ENCODE measurements at regions not wholly inside any gene's neighbourhood (a gene's known extent, or its start where the extent isn't known, plus 50 kb on each side); places are given as distances from the start of the nearest gene placed in this dataset.

DNA sequence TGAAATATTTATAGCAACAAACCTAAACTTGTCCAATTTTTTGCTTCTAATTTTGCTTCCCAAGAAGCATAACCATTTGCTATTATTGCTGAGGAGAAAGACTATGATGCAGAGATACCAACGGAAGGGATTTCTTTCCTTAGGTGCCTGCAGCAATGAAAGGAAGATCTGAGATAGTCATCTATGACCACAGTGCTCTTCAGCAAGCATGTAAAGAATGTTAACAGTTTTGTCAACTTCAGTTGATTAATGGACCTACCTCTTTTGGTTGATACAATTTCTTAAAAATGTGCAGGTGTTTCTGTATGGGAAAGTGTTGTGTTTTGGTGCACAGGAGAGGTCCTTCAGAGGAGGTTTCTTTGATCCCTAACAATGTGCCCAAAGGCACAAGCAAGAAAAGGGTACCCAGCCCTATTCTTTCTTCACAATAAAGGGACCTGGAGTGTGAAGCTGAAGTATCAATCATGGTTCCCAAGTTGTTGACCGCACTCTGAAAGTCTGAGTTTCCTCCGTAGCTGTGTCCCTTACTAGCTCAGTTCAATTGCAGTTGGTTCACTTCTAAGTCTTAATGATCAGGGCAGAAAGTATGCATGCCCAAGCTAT, 307.7 kb upstream of the KCNH8 start:
- no peak overlapping the region for H2AFZ ChIP-seq (ENCODE audit: low read depth, low read length)
- no peak overlapping the region for H3K4me3 ChIP-seq (ENCODE audit: low read depth in 1 of 2, low read length in 2 of 2)
- no peaks in the 10 kb centered on the region for H3K27me3 ChIP-seq (ENCODE audit: insufficient read depth, low read length, poor library complexity)
- H3K4me2 ChIP-seq (ENCODE audit: insufficient read depth, low read length) = no peak overlapping the region
- ATAC-seq (ENCODE audit: insufficient read depth, low read depth) (no peak), DNase-seq (no peak)
- no peaks in the 10 kb centered on the region for H3K9me3 ChIP-seq (ENCODE audit: insufficient read depth, low read length, severe bottlenecking)
- TF ChIP-seq CTCF (IDR thresholded peaks at IDR 0.05; ENCODE audit: borderline replicate concordance, extremely low read depth, low read length, poor library complexity, severe bottlenecking) (no peak), EZH2 (IDR thresholded peaks at IDR 0.05; ENCODE audit: borderline replicate concordance, low read depth, low read length, severe bottlenecking) (no peak)
- H3K79me2 ChIP-seq (ENCODE audit: insufficient read depth, low read length) = no peaks in the 10 kb centered on the region
- no peaks in the 10 kb centered on the region for H3K36me3 ChIP-seq (ENCODE audit: insufficient read depth, low read length)
- H4K20me1 ChIP-seq (ENCODE audit: insufficient read depth, low read length) = no peaks in the 10 kb centered on the region
- H3K4me1 ChIP-seq (ENCODE audit: insufficient read depth, low read length) = peaks cover 20% of the 10 kb centered on the region
- no peak overlapping the region for H3K27ac ChIP-seq (ENCODE audit: low read length)
- H3K9ac ChIP-seq (ENCODE audit: low read depth, low read length) = no peak overlapping the region

DNA sequence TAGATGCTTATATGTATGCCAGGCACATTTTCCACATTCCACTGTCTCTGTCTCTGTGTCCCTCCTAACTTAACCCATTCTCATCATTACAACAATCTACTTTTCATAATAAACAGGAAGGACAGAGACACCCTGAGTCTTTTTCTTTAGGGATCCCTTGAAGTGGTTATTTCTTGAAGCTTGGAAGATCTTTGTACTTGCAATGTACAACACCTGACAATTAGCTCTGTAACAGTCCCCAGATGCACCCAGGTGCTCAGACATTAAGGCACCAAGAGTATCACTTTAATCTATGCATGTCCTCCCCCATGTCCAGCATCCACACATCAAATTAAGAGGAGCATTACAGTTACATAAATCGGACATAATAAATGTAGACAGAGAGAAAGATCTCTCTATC, 309.6 kb upstream of the KCNH8 start:
- H3K27ac ChIP-seq (ENCODE audit: low read length) = no peak overlapping the region
- no peak overlapping the region for H2AFZ ChIP-seq (ENCODE audit: low read depth, low read length)
- DNase-seq = peak; percentile 10
- no peaks in the 10 kb centered on the region for H4K20me1 ChIP-seq (ENCODE audit: insufficient read depth, low read length)
- ATAC-seq (ENCODE audit: insufficient read depth, low read depth) = peak; percentile 69
- no peaks in the 10 kb centered on the region for H3K36me3 ChIP-seq (ENCODE audit: insufficient read depth, low read length)
- H3K4me1 ChIP-seq (ENCODE audit: insufficient read depth, low read length) = peaks cover 13% of the 10 kb centered on the region
- H3K9ac ChIP-seq (ENCODE audit: low read depth, low read length) = no peak overlapping the region
- no peak overlapping the region for H3K4me2 ChIP-seq (ENCODE audit: insufficient read depth, low read length)
- H3K4me3 ChIP-seq (ENCODE audit: low read depth in 1 of 2, low read length in 2 of 2) = no peak overlapping the region
- H3K27me3 ChIP-seq (ENCODE audit: insufficient read depth, low read length, poor library complexity) = no peaks in the 10 kb centered on the region
- no peaks in the 10 kb centered on the region for H3K9me3 ChIP-seq (ENCODE audit: insufficient read depth, low read length, severe bottlenecking)
- TF ChIP-seq CTCF (IDR thresholded peaks at IDR 0.05; ENCODE audit: borderline replicate concordance, extremely low read depth, low read length, poor library complexity, severe bottlenecking) (no peak), EZH2 (IDR thresholded peaks at IDR 0.05; ENCODE audit: borderline replicate concordance, low read depth, low read length, severe bottlenecking) (no peak)
- H3K79me2 ChIP-seq (ENCODE audit: insufficient read depth, low read length) = no peaks in the 10 kb centered on the region

GRCh38 chr3:18837137-18837755, 311.1 kb upstream of the KCNH8 start:
- no peak for DNase-seq

More at GRCh38 chr3:18837137-18837755, 311.1 kb upstream of the KCNH8 start:
- no peaks in the 10 kb centered on the region for H4K20me1 ChIP-seq (ENCODE audit: insufficient read depth, low read length)
- H3K4me3 ChIP-seq (ENCODE audit: low read depth in 1 of 2, low read length in 2 of 2) = no peak overlapping the region
- H3K9me3 ChIP-seq (ENCODE audit: insufficient read depth, low read length, severe bottlenecking) = no peaks in the 10 kb centered on the region
- H3K4me2 ChIP-seq (ENCODE audit: insufficient read depth, low read length) = no peak overlapping the region
- peak; percentile 82 for ATAC-seq (ENCODE audit: insufficient read depth, low read depth)
- H3K27ac ChIP-seq (ENCODE audit: low read length) = no peak overlapping the region
- H3K36me3 ChIP-seq (ENCODE audit: insufficient read depth, low read length) = no peaks in the 10 kb centered on the region
- no peaks in the 10 kb centered on the region for H3K79me2 ChIP-seq (ENCODE audit: insufficient read depth, low read length)
- no peaks in the 10 kb centered on the region for H3K27me3 ChIP-seq (ENCODE audit: insufficient read depth, low read length, poor library complexity)
- TF ChIP-seq CTCF (IDR thresholded peaks at IDR 0.05; ENCODE audit: borderline replicate concordance, extremely low read depth, low read length, poor library complexity, severe bottlenecking) (no peak), EZH2 (IDR thresholded peaks at IDR 0.05; ENCODE audit: borderline replicate concordance, low read depth, low read length, severe bottlenecking) (no peak)
- H3K9ac ChIP-seq (ENCODE audit: low read depth, low read length) = no peak overlapping the region
- no peak overlapping the region for H2AFZ ChIP-seq (ENCODE audit: low read depth, low read length)
- peaks cover 11% of the 10 kb centered on the region for H3K4me1 ChIP-seq (ENCODE audit: insufficient read depth, low read length)

All from DND-41 (cell line).